NCI-H446 (cell line): ENCODE measurements at regions not wholly inside any gene's neighbourhood (a gene's known extent, or its start where the extent isn't known, plus 50 kb on each side); places are given as distances from the start of the nearest gene placed in this dataset.

Experiments used
- DNase-seq, 2 experiments: peaks; one replicate each; lab custom pipeline; 2025; lab: John Stamatoyannopoulos, UW

- no peak for DNase-seq
Observed at GRCh38 chr1:94644352-94644751, 102.8 kb upstream of the F3 start.

- DNase-seq, result no peak
Observed at GRCh38 chr1:94643819-94644218, 102.3 kb upstream of the F3 start.

- DNase-seq, result no peak
Observed at GRCh38 chr1:94642617-94643321, 101.2 kb upstream of the F3 start.

GRCh38 chr1:94641990-94642389 is 100.4 kb upstream of the F3 start:
- no peak for DNase-seq

- no peak for DNase-seq
Observed at GRCh38 chr1:94640125-94640524, 98.6 kb upstream of the F3 start.

GRCh38 chr1:94637121-94637520 is 95.6 kb upstream of the F3 start:
- no peak for DNase-seq

GRCh38 chr1:94636624-94637023 is 95.1 kb upstream of the F3 start:
- DNase-seq, result no peak

- no peak for DNase-seq
Observed at GRCh38 chr1:94636100-94636499, 94.5 kb upstream of the F3 start.

- no peak for DNase-seq
Observed at GRCh38 chr1:94634977-94635416, 93.4 kb upstream of the F3 start.

GRCh38 chr1:94633051-94633450 is 91.5 kb upstream of the F3 start:
- DNase-seq, result no peak

- DNase-seq, result no peak
Observed at GRCh38 chr1:94629259-94630181, 88.0 kb upstream of the F3 start.

GRCh38 chr1:94628499-94628843 is 86.9 kb upstream of the F3 start:
- DNase-seq, result no peak

GRCh38 chr1:94627771-94628498 is 86.4 kb upstream of the F3 start:
- no peak for DNase-seq

- no peak for DNase-seq
Observed at GRCh38 chr1:94624203-94624602, 82.6 kb upstream of the F3 start.

- no peak for DNase-seq
Observed at GRCh38 chr1:94623560-94624148, 82.1 kb upstream of the F3 start.

- DNase-seq, result no peak
Observed at GRCh38 chr1:94622757-94623156, 81.2 kb upstream of the F3 start.

GRCh38 chr1:94621802-94622201 is 80.2 kb upstream of the F3 start:
- DNase-seq, result no peak

GRCh38 chr1:94621395-94621794 is 79.8 kb upstream of the F3 start:
- DNase-seq, result no peak

- no peak for DNase-seq
Observed at GRCh38 chr1:94620345-94621031, 78.9 kb upstream of the F3 start.

GRCh38 chr1:94619731-94620130 is 78.2 kb upstream of the F3 start:
- no peak for DNase-seq

- no peak for DNase-seq
Observed at GRCh38 chr1:94617957-94618739, 76.6 kb upstream of the F3 start.
